MG63 (cell line): ENCODE measurements at regions not wholly inside any gene's neighbourhood (a gene's known extent, or its start where the extent isn't known, plus 50 kb on each side); places are given as distances from the start of the nearest gene placed in this dataset.

Experiments
- DNase-seq: peaks from one replicate; pipeline ENCODE4 v3.0.0-alpha.2; 2020
- H3K27me3 ChIP-seq: fragments of 250-450 bp; sonication (Bioruptor Pico); 2 replicates; pipeline ENCODE4 v1.5.1; 2020; ENCODE audit warnings: mild to moderate bottlenecking, moderate library complexity
- H3K36me3 ChIP-seq: fragments of 250-450 bp; sonication (Bioruptor Pico); 2 replicates; pipeline ENCODE4 v1.5.1; 2020; ENCODE audit warnings: mild to moderate bottlenecking, moderate library complexity
- H3K4me3 ChIP-seq: fragments of 250-450 bp; sonication (Bioruptor Pico); 2 replicates; pipeline ENCODE4 v1.5.1; 2020; ENCODE audit warnings: mild to moderate bottlenecking, moderate library complexity
- H3K9me3 ChIP-seq: fragments of 250-450 bp; sonication (Bioruptor Pico); 2 replicates; pipeline ENCODE4 v1.5.1; 2020; ENCODE audit warnings: mild to moderate bottlenecking, moderate library complexity

DNA sequence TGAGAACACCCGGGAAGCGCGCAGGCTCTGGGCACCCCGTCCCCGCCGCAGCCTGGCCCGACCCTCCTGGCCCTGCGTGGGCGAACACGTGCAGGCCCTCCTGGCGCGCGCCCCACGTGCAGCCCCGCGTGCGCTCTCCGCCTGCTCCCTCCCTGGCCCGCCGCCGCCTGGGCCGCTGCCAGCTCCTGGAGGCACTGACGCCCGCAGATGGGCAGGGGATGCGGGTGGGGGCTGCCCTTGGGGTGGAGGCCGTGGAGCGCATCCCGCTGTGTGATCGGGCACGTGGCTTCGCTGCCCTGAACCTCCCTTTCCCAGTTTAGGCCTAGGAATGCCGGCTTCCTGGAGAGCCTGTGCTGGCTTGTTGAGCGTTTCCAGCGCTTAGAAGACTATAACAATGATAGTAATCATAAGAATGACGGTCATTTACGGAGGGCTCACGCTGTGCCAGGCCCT lies 104.6 kb upstream of the SLC6A6 start:
- Histone ChIP-seq H3K4me3 (no peak overlapping the region), H3K9me3 (no peaks in the 10 kb centered on the region), H3K27me3 (no peaks in the 10 kb centered on the region), H3K36me3 (no peaks in the 10 kb centered on the region)
- no peak for DNase-seq

DNA sequence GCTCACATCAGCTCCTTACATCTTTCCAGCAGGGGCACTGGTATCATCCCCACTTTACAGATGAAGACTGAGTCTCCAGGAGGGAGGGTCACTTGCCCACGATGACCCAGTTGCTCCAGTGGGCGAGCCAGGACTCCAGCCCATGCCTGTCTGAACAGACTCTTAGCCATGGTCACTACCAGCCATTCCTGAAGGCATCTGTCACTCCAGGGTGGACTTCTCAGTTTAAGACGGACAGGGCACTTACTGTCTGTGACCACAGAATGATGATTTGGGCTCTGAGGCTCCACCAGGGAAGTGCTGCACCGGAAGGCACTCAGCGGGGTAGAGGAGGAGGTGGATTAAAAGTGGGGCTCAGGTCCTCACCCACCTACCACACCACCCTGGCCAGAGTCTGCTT lies 104.0 kb upstream of the SLC6A6 start:
- Histone ChIP-seq H3K27me3 (no peaks in the 10 kb centered on the region), H3K9me3 (no peaks in the 10 kb centered on the region), H3K36me3 (no peaks in the 10 kb centered on the region), H3K4me3 (no peak overlapping the region)
- no peak for DNase-seq

DNA sequence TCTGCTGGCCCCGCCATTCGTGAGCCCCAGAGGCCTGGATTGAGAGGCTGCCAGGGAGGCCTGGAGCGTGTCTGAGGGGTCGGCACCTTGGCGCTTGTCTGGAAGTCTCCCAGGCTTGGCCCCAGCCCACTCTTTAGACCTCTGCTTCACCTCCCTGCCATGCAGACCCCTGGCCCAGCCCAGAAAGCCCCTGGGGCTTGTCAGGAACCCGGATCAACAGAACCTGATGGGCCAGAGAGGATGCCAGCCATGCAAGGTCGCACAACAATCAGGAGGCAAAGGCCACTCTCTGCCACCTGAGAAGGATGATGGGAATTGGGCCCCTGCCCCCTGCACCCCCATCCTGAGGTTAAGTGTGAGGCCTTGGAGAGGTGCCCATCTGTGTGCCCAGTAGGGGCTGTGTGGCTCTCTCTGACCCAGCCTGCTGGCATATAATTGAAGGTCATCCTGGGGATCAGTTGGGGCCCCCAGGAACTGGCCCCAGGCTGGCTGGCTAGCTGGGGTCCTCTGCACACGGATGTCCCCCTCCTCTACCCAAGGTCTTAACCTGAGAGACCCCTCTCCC lies 103.3 kb upstream of the SLC6A6 start:
- Histone ChIP-seq H3K36me3 (no peaks in the 10 kb centered on the region), H3K9me3 (no peaks in the 10 kb centered on the region), H3K4me3 (no peak overlapping the region), H3K27me3 (no peaks in the 10 kb centered on the region)
- no peak for DNase-seq

DNA sequence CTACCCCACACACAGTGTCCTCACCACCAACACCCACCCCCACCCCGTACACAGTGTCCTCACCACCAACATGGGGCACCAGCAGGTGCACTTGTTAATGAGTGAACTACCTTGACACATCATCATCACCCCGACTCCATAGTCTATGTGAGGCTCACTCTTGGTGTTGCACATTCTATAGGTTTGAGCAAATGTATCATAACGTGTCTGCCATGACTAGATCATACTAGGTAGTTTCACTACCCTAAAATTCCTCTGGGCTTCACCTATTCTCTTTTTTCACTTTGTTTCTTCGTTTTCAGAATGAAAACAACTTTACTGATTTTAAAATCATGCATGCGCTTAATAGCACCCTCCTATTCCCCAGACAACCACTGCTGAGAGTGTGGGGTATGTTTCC lies 102.6 kb upstream of the SLC6A6 start:
- no peaks in the 10 kb centered on the region for H3K27me3 ChIP-seq
- DNase-seq, result no peak
- no peaks in the 10 kb centered on the region for H3K36me3 ChIP-seq
- H3K4me3 ChIP-seq, result no peak overlapping the region
- H3K9me3 ChIP-seq, result no peaks in the 10 kb centered on the region

DNA sequence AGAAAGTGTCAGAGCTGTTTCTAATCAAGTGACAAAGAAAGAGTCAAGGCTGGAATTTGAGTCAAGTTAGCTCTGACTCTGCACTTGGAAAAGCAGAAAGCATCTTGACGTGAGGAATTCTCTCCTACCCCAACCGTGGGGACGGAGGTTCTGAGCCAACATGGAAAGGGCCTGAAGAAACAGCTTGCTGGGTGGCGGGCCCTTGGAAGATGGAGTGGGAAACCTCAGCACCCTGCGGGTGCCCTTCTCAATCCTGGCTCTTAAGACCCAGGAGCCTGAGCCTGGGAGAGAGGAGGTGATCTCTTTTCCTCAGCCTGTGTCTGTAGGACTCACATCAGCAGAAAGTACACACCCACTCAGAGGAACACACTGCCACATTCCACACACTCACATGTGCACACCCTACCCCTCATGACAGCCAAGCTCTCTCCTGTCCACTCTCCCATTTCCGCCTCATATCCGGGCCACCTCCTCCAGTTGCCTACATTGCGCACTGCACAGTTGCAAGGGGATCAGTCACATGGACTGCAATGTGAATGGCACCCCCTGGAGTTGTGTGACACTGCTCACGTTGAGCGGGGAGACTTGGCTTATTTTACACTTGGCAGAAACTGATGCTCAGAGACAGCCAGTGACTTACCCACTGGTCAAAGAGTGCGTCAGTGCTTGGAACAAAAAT lies 101.5 kb upstream of the SLC6A6 start:
- DNase-seq, result no peak
- H3K36me3 ChIP-seq, result no peaks in the 10 kb centered on the region
- no peak overlapping the region for H3K4me3 ChIP-seq
- H3K27me3 ChIP-seq, result no peaks in the 10 kb centered on the region
- no peaks in the 10 kb centered on the region for H3K9me3 ChIP-seq

DNA sequence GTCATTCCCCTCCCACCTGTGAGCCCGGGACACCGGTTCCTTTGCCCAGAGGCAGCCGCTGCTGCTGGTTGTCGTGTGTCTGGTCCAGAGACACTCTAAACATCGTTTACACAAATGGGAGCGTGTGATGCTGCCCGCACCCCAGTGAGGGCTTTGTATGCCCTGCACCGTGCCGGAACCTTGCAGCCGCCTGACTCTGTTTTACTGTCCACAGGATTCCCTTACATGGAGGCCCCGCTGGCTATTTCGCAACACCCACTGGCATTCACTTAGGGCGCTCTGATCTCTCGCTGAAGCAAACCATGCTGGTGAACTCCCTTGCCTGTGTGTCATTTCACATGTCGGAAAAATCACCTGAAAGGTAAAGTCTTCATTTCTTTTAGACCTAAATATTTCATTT lies 100.8 kb upstream of the SLC6A6 start:
- Histone ChIP-seq H3K9me3 (no peaks in the 10 kb centered on the region), H3K27me3 (no peaks in the 10 kb centered on the region), H3K36me3 (no peaks in the 10 kb centered on the region), H3K4me3 (no peak overlapping the region)
- no peak for DNase-seq

DNA sequence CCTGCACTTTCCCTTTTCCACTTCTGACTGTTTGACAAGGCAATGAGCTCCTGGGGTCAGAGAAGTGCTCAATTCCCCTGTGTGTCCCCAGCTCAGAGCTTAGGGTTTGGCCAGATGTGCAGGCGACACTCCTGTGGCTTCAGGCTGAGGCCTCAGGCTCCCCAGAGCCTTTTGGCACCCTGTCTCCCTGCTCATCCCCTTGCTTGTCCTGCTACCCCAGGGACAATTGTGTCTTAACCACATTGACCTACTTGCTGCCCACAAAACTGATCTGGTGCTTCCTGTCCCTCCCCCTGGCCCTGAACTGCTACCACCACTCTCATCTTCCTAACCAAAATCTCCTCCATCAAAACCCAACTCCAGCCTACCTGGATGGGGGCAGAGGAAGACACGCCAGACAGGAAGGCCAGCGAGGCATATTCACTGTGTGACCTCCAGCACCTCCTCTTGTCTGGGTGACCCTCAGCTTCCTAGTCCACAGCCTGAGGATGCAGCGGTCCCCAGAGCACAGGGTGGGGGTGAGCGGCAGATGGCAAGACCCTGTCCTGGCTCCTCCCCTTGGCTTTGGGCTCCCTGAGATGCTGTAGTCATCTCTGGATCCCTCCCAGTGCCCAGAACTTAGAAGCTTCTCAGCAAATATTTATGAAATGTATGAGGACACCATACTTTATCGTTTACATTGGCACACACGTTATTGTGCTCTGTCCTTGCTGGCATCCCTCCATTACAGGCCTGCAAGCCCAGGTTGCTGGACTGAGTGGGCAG lies 98.9 kb upstream of the SLC6A6 start:
- peak; percentile 81 for DNase-seq
- Histone ChIP-seq H3K9me3 (no peaks in the 10 kb centered on the region), H3K4me3 (no peak overlapping the region), H3K36me3 (no peaks in the 10 kb centered on the region), H3K27me3 (no peaks in the 10 kb centered on the region)

DNA sequence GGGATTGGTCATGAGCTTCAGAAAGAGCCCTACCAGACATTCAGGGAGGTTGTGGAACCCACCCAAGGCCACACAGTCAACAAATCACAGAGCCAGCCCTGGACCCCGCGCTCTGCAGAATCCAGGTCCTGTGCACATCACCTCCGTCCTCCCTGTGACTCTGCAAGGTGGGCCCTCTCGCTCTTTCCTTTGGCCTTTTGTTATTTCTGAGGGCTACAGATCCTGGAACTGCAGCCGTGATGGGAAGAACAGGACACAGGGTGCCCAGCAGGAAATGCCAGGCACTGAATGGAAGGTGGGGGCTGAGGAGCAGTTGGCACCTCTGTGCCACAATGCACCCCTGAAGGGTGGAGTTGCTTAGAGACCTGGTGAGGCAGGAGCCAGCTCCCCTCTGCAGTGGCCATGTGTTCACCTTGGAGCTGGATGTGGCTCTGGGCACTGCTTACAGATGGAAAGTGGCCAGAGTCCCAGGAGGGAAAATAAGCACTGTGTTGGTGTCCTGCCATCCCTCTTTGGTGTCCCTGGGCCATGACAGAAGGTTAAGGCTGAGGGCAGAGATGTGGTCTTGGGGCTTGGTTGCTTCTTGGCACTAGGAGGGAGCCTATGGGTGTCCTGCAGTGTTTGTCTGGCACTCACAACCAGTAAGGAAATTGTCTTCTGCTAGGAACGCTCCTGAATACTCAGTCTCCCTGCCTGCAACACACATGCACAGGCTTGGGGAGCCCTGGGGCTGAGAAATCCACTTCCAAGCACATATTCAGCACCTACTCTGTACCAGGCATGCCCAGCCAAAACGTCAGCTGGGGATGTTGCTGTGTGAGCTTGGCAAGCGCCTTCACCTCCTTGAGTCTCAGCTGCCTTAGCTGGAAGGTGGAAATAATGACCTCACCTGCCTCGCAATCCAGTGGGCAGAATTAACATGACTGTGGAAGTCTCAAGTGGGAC lies 98.0 kb upstream of the SLC6A6 start:
- H3K27me3 ChIP-seq, result no peaks in the 10 kb centered on the region
- H3K9me3 ChIP-seq, result no peaks in the 10 kb centered on the region
- H3K4me3 ChIP-seq, result no peak overlapping the region
- peak; percentile 54 for DNase-seq
- H3K36me3 ChIP-seq, result no peaks in the 10 kb centered on the region

DNA sequence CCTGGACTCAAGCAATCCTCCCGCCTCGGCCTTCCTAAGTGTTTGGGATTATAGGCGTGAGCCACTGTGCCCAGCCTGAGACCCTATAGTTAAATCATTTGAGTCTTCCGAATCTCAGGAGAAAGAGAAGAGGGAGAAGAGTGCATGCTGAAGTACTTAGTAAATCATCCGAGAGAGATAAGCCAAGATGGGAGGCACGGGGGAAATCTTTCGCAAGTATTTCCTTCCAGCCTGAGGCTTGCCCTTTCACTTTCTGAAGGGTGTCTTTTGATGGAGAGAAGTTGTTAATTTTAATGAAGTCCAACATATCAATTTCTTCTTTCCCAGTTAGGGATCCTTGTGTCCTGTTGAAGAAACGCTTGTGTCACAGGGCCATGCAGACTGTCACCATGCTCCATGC lies 97.1 kb upstream of the SLC6A6 start:
- Histone ChIP-seq H3K36me3 (no peaks in the 10 kb centered on the region), H3K27me3 (no peaks in the 10 kb centered on the region)
- no peak for DNase-seq

DNA sequence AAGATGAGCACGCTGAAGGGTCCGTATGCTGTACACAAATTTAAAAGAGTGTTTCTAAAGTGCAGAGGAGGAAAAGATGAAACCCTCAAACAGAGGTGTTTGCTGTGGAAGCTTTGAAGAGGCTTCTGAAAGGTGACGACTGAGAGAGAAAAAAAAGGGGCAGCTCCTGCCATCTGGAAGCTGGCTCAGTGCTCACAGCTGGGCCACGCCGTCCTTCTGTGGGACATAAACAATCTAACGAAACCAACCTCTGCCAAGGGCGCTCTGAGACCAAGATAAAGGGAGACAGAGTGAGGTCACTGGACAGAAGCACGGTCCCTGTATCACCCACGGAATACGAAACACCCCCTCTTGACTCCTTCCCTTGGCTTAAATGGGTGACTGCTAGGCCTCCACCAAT lies 96.3 kb upstream of the SLC6A6 start:
- no peak for DNase-seq
- H3K4me3 ChIP-seq, result no peak overlapping the region
- H3K9me3 ChIP-seq, result no peaks in the 10 kb centered on the region
- H3K27me3 ChIP-seq, result no peaks in the 10 kb centered on the region
- no peaks in the 10 kb centered on the region for H3K36me3 ChIP-seq

More for the DNA sequence above, 97.1 kb upstream of the SLC6A6 start:
- Histone ChIP-seq H3K9me3 (no peaks in the 10 kb centered on the region), H3K4me3 (no peak overlapping the region)

DNA sequence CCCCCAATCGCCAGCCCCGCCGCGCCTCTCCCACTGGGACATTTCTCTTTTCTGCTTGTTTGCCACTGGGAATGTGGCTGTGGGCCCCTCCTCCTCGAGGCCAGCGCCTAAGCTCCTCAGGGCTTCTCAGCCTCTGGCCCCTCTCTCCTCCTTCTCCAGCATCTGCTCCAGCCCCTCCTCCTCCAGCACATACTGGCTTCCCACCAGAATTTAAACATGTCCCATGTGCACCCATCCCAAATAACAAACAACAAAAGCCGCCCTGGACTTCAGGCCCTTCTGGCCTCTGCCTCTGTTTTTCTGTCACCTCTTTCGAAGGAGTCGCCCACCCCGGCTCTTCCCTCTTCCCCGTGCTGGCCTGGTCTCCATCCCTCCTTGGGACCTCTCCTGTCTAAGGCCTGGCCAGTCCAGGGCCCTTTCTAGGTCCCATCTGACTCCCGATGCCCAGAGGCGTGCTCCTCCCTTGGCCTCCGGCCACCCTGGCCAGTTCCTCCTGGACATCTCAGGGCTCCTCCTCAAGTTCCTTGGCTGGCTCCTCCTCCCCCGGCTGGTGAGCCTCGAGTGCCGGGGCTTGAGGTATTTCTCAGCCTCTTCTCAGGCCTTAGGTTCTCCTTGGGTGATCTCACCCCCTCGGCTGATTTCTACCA lies 94.6 kb upstream of the SLC6A6 start:
- DNase-seq, result no peak

DNA sequence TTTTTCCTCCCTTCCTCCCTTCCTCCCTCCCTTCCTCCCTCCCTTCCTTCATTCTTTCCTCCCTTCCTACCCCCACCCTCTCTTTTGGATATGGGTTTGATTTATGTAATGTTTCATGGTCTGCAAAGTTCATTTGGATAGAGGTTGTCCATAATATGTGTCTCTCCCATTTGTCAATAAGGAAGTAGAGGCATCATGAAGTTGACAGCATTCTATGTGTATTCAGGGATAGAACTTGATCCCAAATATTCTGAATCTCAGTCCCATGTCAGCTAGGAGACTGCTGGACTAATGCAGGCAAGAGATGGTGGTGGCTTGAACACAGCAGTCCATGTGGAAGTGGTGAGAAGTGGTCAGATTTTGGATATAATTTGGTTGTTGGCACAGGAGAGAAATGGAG lies 90.7 kb upstream of the SLC6A6 start:
- no peak overlapping the region for H3K4me3 ChIP-seq
- H3K27me3 ChIP-seq, result no peaks in the 10 kb centered on the region
- H3K9me3 ChIP-seq, result no peaks in the 10 kb centered on the region
- H3K36me3 ChIP-seq, result no peaks in the 10 kb centered on the region
- DNase-seq, result no peak

More for the DNA sequence above, 94.6 kb upstream of the SLC6A6 start:
- no peaks in the 10 kb centered on the region for H3K36me3 ChIP-seq
- no peaks in the 10 kb centered on the region for H3K27me3 ChIP-seq
- H3K9me3 ChIP-seq, result no peaks in the 10 kb centered on the region
- H3K4me3 ChIP-seq, result no peak overlapping the region

DNA sequence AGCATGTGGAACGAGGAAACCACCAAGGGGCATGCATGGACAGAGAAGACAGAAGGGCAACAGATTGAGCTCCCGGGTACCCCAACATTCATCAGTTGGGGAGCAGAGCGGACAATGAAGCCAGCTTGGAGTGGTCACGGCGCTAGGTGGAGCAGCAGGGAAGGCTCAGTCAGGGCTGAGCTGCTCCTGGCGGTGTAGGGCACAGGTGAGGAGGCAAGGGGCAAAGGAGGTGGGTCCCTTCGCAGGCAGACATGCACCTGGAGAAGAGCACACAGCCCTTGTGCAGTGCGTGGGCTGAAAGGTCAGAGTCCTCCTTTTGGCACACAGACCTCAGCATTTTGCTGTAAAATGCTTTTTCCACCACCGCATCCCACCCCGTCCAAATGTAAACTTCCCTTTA lies 90.0 kb upstream of the SLC6A6 start:
- H3K4me3 ChIP-seq, result no peak overlapping the region
- H3K27me3 ChIP-seq, result no peaks in the 10 kb centered on the region
- no peaks in the 10 kb centered on the region for H3K36me3 ChIP-seq
- no peaks in the 10 kb centered on the region for H3K9me3 ChIP-seq
- no peak for DNase-seq

DNA sequence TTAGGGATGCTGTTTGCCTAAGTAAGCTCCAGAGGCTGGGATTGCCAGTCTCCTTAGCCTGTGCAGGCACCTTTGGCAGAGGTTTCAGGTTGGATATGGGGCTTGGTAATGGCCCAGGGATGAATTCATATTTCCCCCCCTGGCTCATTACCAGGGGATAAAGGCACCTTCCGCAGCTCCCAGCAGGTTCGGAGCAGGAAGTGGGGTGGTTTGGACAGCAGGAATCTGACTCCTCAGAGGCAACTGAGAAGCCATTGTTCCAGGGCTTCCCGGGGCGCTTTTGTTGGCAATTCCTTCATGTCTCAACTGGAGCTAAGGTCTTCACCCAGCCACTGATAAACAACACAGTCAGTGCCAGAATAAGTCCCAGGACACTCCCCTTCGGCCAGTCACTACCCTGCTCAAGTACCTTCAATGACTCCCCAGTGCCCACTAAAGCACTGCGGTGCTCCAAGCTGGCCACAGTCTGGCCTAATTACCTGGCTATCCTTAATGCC lies 85.3 kb upstream of the SLC6A6 start:
- Histone ChIP-seq H3K4me3 (no peak overlapping the region), H3K27me3 (no peaks in the 10 kb centered on the region), H3K36me3 (no peaks in the 10 kb centered on the region), H3K9me3 (no peaks in the 10 kb centered on the region)
- DNase-seq, result no peak

DNA sequence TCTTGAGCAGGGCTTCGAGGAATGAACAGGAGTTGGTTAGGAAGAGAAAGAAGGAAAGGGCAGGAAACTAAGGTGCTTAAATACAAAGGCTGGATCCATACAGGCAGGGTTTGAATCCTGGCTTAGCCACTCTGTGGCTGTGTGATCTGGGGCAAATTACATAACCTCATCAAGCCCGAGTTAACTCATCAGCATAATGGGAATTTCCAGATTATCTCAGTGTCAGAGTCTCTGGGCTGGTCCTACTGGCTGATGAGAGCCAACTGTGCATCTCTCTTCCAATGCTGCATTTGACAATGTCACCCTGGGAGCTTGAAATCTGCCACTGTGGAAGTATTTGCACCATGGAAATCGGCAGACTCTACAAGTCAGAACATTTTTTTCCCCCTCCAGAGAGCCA lies 83.8 kb upstream of the SLC6A6 start:
- Histone ChIP-seq H3K27me3 (no peaks in the 10 kb centered on the region), H3K36me3 (no peaks in the 10 kb centered on the region), H3K4me3 (no peak overlapping the region), H3K9me3 (no peaks in the 10 kb centered on the region)
- DNase-seq, result no peak

DNA sequence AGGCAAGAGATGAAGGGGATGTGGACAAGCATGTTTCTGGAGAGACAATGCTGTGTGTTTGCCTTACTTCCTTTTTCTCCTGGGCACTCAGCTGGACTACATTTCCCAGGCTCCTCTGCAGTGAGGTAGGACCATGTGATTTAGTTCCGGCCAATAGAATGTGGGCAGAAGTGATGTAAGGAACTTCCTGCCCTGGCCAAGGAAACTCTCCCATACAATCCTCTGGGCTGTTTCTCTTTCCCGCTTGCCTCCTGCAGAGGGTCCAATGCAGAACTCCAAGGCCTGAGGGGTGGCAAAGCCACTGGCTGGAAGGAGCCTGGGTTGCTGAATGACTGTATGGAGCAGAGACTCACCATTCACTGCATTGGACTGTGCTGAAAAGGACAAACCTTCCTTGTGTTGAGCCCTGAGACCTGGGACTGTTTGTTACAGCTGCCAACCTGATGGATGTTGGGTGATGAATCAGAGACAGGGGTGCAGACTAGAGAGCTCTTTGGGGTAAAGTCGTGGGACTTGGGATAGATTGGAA lies 82.7 kb upstream of the SLC6A6 start:
- peak; percentile 42 for DNase-seq
- H3K36me3 ChIP-seq, result no peaks in the 10 kb centered on the region
- no peaks in the 10 kb centered on the region for H3K9me3 ChIP-seq
- no peak overlapping the region for H3K4me3 ChIP-seq
- H3K27me3 ChIP-seq, result no peaks in the 10 kb centered on the region
